Tibial nerve (tissue), 4 donors: ENCODE measurements at regions not wholly inside any gene's neighbourhood (a gene's known extent, or its start where the extent isn't known, plus 50 kb on each side); places are given as distances from the start of the nearest gene placed in this dataset.

Source experiments
- DNase-seq, 2 donors: peaks; one replicate each; pipeline ENCODE4 v3.0.0-alpha.2; 2019; ENCODE audit warnings: low spot score in 2 of 2
- H3K27ac ChIP-seq, 4 donors: fragments of 200-600 bp; sonication (generic) in 3 of 4; one replicate each; pipeline ENCODE4 v1.5.1; 2017 to 2019; ENCODE audit warnings: mild to moderate bottlenecking in 1 of 4
- H3K27me3 ChIP-seq, 2 donors: fragments of 200-600 bp; sonication (generic) in 1 of 2; one replicate each; pipeline versions ENCODE4 v1.5.1 to v1.6.0; 2017 to 2019
- H3K36me3 ChIP-seq, 3 donors: fragments of 200-600 bp; sonication (generic); one replicate each; pipeline ENCODE4 v1.5.1; 2018 to 2019
- H3K4me1 ChIP-seq, 4 donors: fragments of 200-600 bp; sonication (generic) in 3 of 4; one replicate each; pipeline ENCODE4 v1.5.1; 2017 to 2019
- H3K4me3 ChIP-seq, 4 donors: fragments of 200-600 bp; sonication (generic) in 3 of 4; one replicate each; pipeline ENCODE4 v1.5.1; 2017 to 2019; ENCODE audit warnings: mild to moderate bottlenecking in 1 of 4, moderate library complexity in 1 of 4
- H3K9me3 ChIP-seq, 4 donors: fragments of 200-600 bp; sonication (generic) in 3 of 4; one replicate each; pipeline ENCODE4 v1.5.1; 2017 to 2019
- EP300 ChIP-seq, 2 donors: sonication (generic); formaldehyde crosslinking; IDR thresholded peaks; one replicate each; pipeline ENCODE4 v1.6.1; 2017; ENCODE audit warnings: antibody characterized with exemption in 2 of 2, mild to moderate bottlenecking in 1 of 2
- POLR2A ChIP-seq, 2 donors: fragments of 450-650 bp; IDR thresholded peaks; one replicate each; pipeline ENCODE4 v1.6.1; 2017; ENCODE audit warnings: antibody characterized with exemption in 2 of 2, mild to moderate bottlenecking in 2 of 2, moderate library complexity in 2 of 2
- WGBS, 2 donors: methylation state at CpG; one replicate each; pipeline ENCODE4 v1.1.5; 2018; 5-methylcytosine and 5-hydroxymethylcytosine counted together
- TF ChIP-seq, protein P1 (sequence below), 5 experiments: fragments of 200-600 bp in 3 of 5; fragments of 450-650 bp in 2 of 5; sonication (generic) in 3 of 5; IDR thresholded peaks; one replicate each; pipeline ENCODE4 v1.5.1; 2016 to 2019; ENCODE audit warnings: antibody characterized with exemption in 5 of 5, mild to moderate bottlenecking in 3 of 5, moderate library complexity in 2 of 5

GRCh38 chr7:34544621-34545020, 113.4 kb upstream of the NPSR1 start:
- Histone ChIP-seq H3K4me1 (no peaks in the 10 kb centered on the region), H3K4me3 (no peak overlapping the region), H3K27me3 (no peaks in the 10 kb centered on the region), H3K36me3 (no peaks in the 10 kb centered on the region), H3K9me3 (peaks cover 0 to 17% (median 2%) of the 10 kb centered on the region in 4 donors), H3K27ac (no peak overlapping the region)
- DNase-seq = no peak
- 87 to 91% methylated on average over 13 of the region's 13 CpGs for WGBS, 2 donors
- TF ChIP-seq, protein P1, sequence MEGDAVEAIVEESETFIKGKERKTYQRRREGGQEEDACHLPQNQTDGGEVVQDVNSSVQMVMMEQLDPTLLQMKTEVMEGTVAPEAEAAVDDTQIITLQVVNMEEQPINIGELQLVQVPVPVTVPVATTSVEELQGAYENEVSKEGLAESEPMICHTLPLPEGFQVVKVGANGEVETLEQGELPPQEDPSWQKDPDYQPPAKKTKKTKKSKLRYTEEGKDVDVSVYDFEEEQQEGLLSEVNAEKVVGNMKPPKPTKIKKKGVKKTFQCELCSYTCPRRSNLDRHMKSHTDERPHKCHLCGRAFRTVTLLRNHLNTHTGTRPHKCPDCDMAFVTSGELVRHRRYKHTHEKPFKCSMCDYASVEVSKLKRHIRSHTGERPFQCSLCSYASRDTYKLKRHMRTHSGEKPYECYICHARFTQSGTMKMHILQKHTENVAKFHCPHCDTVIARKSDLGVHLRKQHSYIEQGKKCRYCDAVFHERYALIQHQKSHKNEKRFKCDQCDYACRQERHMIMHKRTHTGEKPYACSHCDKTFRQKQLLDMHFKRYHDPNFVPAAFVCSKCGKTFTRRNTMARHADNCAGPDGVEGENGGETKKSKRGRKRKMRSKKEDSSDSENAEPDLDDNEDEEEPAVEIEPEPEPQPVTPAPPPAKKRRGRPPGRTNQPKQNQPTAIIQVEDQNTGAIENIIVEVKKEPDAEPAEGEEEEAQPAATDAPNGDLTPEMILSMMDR (IDR thresholded peaks at IDR 0.05) = no peak
- TF ChIP-seq POLR2A (IDR thresholded peaks at IDR 0.05) (no peak), EP300 (IDR thresholded peaks at IDR 0.05) (no peak)

DNA sequence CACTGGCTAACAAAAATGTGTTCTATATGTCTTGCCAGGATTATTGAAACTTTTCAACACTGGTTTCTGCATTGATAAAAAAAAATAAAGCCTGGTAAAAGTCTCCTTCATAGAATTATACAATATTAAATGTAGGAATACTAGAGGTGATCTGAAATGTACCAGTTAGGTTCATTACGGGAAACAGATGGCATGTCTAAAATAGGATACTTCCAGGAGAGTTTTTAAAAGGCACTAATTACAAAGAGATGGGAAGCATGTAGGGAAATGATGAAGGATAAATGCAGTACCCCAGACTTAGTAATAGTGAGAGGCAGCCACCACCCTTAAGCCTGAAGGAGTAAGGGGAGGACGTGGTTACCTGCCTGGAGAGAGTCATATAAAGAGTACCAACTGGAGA, 107.0 kb upstream of the NPSR1 start:
- DNase-seq = no peak
- Histone ChIP-seq H3K4me3 (no peak overlapping the region), H3K36me3 (no peaks in the 10 kb centered on the region), H3K27ac (no peak overlapping the region), H3K4me1 (no peaks in the 10 kb centered on the region), H3K9me3 (peaks cover 0 to 15% (median 0%) of the 10 kb centered on the region in 4 donors), H3K27me3 (no peaks in the 10 kb centered on the region)
- TF ChIP-seq POLR2A (IDR thresholded peaks at IDR 0.05) (no peak), EP300 (IDR thresholded peaks at IDR 0.05) (no peak)
- TF ChIP-seq, protein P1 (IDR thresholded peaks at IDR 0.05) = no peak
- WGBS, 2 donors = 73% methylated on average over 2 of the region's 2 CpGs

DNA sequence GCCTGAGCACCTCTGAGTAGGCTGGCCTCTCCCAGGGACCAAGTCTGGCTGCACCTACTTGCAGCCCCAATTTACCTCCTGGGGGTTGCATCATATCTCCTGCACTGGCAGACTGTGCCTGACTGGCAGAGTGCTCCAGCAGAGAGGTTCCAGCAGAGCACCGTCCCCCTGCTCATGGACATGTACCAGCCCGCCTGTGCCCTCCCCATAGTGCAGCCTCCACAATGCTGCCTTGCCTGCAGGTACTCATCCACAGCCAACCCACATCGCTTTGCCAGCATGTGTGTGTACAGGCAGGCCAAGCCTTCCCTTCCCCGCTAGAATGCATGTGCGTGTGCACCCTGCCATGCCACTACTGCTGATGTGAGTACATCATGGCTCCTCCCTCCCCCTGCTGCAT, 105.5 kb upstream of the NPSR1 start:
- no peak for DNase-seq
- Histone ChIP-seq H3K4me3 (no peak overlapping the region), H3K36me3 (no peaks in the 10 kb centered on the region), H3K4me1 (no peaks in the 10 kb centered on the region), H3K27ac (no peak overlapping the region), H3K9me3 (peaks cover 0 to 26% (median 3%) of the 10 kb centered on the region in 4 donors), H3K27me3 (no peaks in the 10 kb centered on the region)
- WGBS, 2 donors = 94 to 96% methylated on average over 4 to 5 of the region's 5 CpGs
- TF ChIP-seq POLR2A (IDR thresholded peaks at IDR 0.05) = no peak
- TF ChIP-seq, protein P1 (IDR thresholded peaks at IDR 0.05) = no peak
- no peak for TF ChIP-seq EP300 (IDR thresholded peaks at IDR 0.05)

- Histone ChIP-seq H3K27me3 (no peaks in the 10 kb centered on the region), H3K9me3 (peaks cover 0 to 19% (median 3%) of the 10 kb centered on the region in 4 donors), H3K27ac (no peak overlapping the region), H3K4me3 (no peak overlapping the region), H3K36me3 (no peaks in the 10 kb centered on the region), H3K4me1 (no peaks in the 10 kb centered on the region)
- WGBS, 2 donors = 83 to 89% methylated on average over 4 of the region's 4 CpGs
- TF ChIP-seq EP300 (IDR thresholded peaks at IDR 0.05) (no peak), POLR2A (IDR thresholded peaks at IDR 0.05) (no peak)
- TF ChIP-seq, protein P1 (IDR thresholded peaks at IDR 0.05) = no peak
- DNase-seq = no peak
These were observed 100.0 kb upstream of the NPSR1 start for GRCh38 chr7:34558022-34558421.

- Histone ChIP-seq H3K4me1 (no peaks in the 10 kb centered on the region), H3K36me3 (no peaks in the 10 kb centered on the region), H3K27ac (no peak overlapping the region), H3K27me3 (no peaks in the 10 kb centered on the region), H3K9me3 (peaks cover 0 to 2% (median 0%) of the 10 kb centered on the region in 4 donors), H3K4me3 (no peak overlapping the region)
- DNase-seq = no peak
- TF ChIP-seq POLR2A (IDR thresholded peaks at IDR 0.05) (no peak), EP300 (IDR thresholded peaks at IDR 0.05) (no peak)
- TF ChIP-seq, protein P1 (IDR thresholded peaks at IDR 0.05) = no peak
- WGBS, 2 donors = 83 to 85% methylated on average over 7 of the region's 7 CpGs
These were observed 93.9 kb upstream of the NPSR1 start for GRCh38 chr7:34564091-34564490.
